H9 (cell line): ENCODE measurements at regions not wholly inside any gene's neighbourhood (a gene's known extent, or its start where the extent isn't known, plus 50 kb on each side); places are given as distances from the start of the nearest gene placed in this dataset.

Source experiments
- DNase-seq: peaks from one replicate; pipeline ENCODE4 v3.0.0-alpha.2; 2017
- H2AFZ ChIP-seq: one replicate; pipeline ENCODE4 v1.6.1; 2013; ENCODE audit warnings: mild to moderate bottlenecking, low read length, control low read depth, moderate library complexity
- H2AK5ac ChIP-seq: 2 replicates; pipeline ENCODE4 v1.6.1; 2013; ENCODE audit warnings: low read length, control low read depth, mixed read lengths; ENCODE audit not compliant: insufficient read length
- H2BK120ac ChIP-seq: one replicate; pipeline ENCODE4 v1.6.1; 2013; ENCODE audit warnings: low read depth, mild to moderate bottlenecking, low read length, control low read depth, inconsistent platforms; ENCODE audit not compliant: poor library complexity, severe bottlenecking
- H2BK12ac ChIP-seq: 2 replicates; pipeline ENCODE4 v1.6.1; 2013; ENCODE audit warnings: low read length, control low read depth, mixed read lengths, low read depth; ENCODE audit not compliant: insufficient read length
- H2BK15ac ChIP-seq: 2 replicates; pipeline ENCODE4 v1.6.1; 2013; ENCODE audit warnings: low read depth, low read length, control low read depth
- H2BK20ac ChIP-seq: one replicate; pipeline ENCODE4 v1.6.1; 2013; ENCODE audit warnings: low read depth, mild to moderate bottlenecking, low read length, control low read depth, inconsistent platforms; ENCODE audit not compliant: poor library complexity, severe bottlenecking
- H2BK5ac ChIP-seq: 2 replicates; pipeline ENCODE4 v1.6.1; 2013; ENCODE audit warnings: low read length, control low read depth, mixed read lengths; ENCODE audit not compliant: insufficient read length
- H3K14ac ChIP-seq: 2 replicates; pipeline ENCODE4 v1.6.1; 2013; ENCODE audit warnings: low read length, control low read depth; ENCODE audit not compliant: insufficient read depth
- H3K18ac ChIP-seq: 2 replicates; pipeline ENCODE4 v1.6.1; 2013; ENCODE audit warnings: low read depth, mild to moderate bottlenecking, mixed read lengths, low read length, control low read depth; ENCODE audit not compliant: insufficient read length
- H3K23ac ChIP-seq: 2 replicates; pipeline ENCODE4 v1.6.1; 2013; ENCODE audit warnings: low read length, control low read depth, mixed read lengths, low read depth; ENCODE audit not compliant: insufficient read length
- H3K23me2 ChIP-seq: 2 replicates; pipeline ENCODE4 v1.6.1; 2013; ENCODE audit warnings: low read depth, mild to moderate bottlenecking, mixed read lengths, low read length, control low read depth; ENCODE audit not compliant: insufficient read length, poor library complexity, severe bottlenecking
- H3K27ac ChIP-seq: 2 replicates; pipeline ENCODE4 v1.5.1; 2013; ENCODE audit warnings: low read length, control low read depth, mixed read lengths, low read depth; ENCODE audit not compliant: insufficient read length
- H3K27me3 ChIP-seq: 2 replicates; pipeline ENCODE4 v1.6.1; 2013; ENCODE audit warnings: low read length, control low read depth, inconsistent platforms; ENCODE audit not compliant: insufficient read depth
- H3K4ac ChIP-seq: 2 replicates; pipeline ENCODE4 v1.6.1; 2013; ENCODE audit warnings: low read depth, mild to moderate bottlenecking, control low read depth, inconsistent platforms, low read length, moderate library complexity
- H3K4me1 ChIP-seq: 2 replicates; pipeline ENCODE4 v1.6.1; 2013; ENCODE audit warnings: low read length, control low read depth, inconsistent platforms; ENCODE audit not compliant: insufficient read depth
- H3K4me2 ChIP-seq: 2 replicates; pipeline ENCODE4 v1.6.1; 2013; ENCODE audit warnings: low read length, control low read depth, mixed read lengths; ENCODE audit not compliant: insufficient read length, insufficient read depth
- H3K56ac ChIP-seq: 2 replicates; pipeline ENCODE4 v1.6.1; 2013; ENCODE audit warnings: low read depth, mild to moderate bottlenecking, mixed read lengths, low read length, control low read depth; ENCODE audit not compliant: insufficient read length
- H3K79me1 ChIP-seq: 2 replicates; pipeline ENCODE4 v1.6.1; 2013; ENCODE audit warnings: low read depth, mild to moderate bottlenecking, moderate library complexity, low read length, control low read depth, inconsistent platforms; ENCODE audit not compliant: insufficient read depth, poor library complexity, severe bottlenecking
- H3K79me2 ChIP-seq: 2 replicates; pipeline ENCODE4 v1.6.1; 2013; ENCODE audit warnings: low read length, control low read depth, inconsistent platforms; ENCODE audit not compliant: insufficient read depth
- H3K9ac ChIP-seq: 2 replicates; pipeline ENCODE4 v1.6.1; 2013; ENCODE audit warnings: low read length, control low read depth, mixed read lengths; ENCODE audit not compliant: insufficient read length; ENCODE audit errors: extremely low read depth
- H3K9me3 ChIP-seq: one replicate; pipeline ENCODE4 v1.6.1; 2013; ENCODE audit warnings: low read depth, low read length, inconsistent platforms; ENCODE audit not compliant: control insufficient read depth
- H3T11ph ChIP-seq: one replicate; pipeline ENCODE4 v1.6.1; 2013; ENCODE audit warnings: mild to moderate bottlenecking, low read length, control low read depth, inconsistent platforms
- H4K20me1 ChIP-seq: one replicate; pipeline ENCODE4 v1.6.1; 2013; ENCODE audit not compliant: control insufficient read depth, insufficient read length, insufficient read depth
- H4K5ac ChIP-seq: 2 replicates; pipeline ENCODE4 v1.6.1; 2013; ENCODE audit warnings: low read depth, mild to moderate bottlenecking, mixed read lengths, low read length, control low read depth; ENCODE audit not compliant: insufficient read length
- H4K8ac ChIP-seq: replicated peaks from 2 replicates; pipeline ENCODE4 v1.6.1; 2013; ENCODE audit warnings: low read length, control low read depth, mixed read lengths, low read depth; ENCODE audit not compliant: insufficient read length
- H4K91ac ChIP-seq: 2 replicates; pipeline ENCODE4 v1.6.1; 2013; ENCODE audit warnings: low read depth, mild to moderate bottlenecking, moderate library complexity, mixed read lengths, low read length, control low read depth; ENCODE audit not compliant: insufficient read length
- H3K27ac Mint-ChIP-seq, 3 experiments: 2 replicates in 2 of 3; 3 replicates in 1 of 3; pipeline ENCODE4 v1.8.0; 2020 to 2021; ENCODE audit warnings: mixed read lengths in 3 of 3, mild to moderate bottlenecking in 1 of 3, moderate library complexity in 1 of 3
- H3K27me3 Mint-ChIP-seq: 2 replicates; pipeline ENCODE4 v1.8.0; 2021; ENCODE audit warnings: low read depth, mild to moderate bottlenecking, moderate library complexity, mixed read lengths
- H3K36me3 Mint-ChIP-seq, 3 experiments: 2 replicates in 2 of 3; 3 replicates in 1 of 3; pipeline ENCODE4 v1.8.0; 2020 to 2021; ENCODE audit warnings: low read depth in 3 of 3, mixed read lengths in 3 of 3; ENCODE audit not compliant: insufficient read depth in 1 of 3
- H3K4me1 Mint-ChIP-seq, 2 experiments: 2 replicates each; pipeline ENCODE4 v1.8.0; 2020; ENCODE audit warnings: mixed read lengths in 2 of 2
- H3K4me3 Mint-ChIP-seq, 2 experiments: 2 replicates in 1 of 2; 3 replicates in 1 of 2; pipeline ENCODE4 v1.8.0; 2020 to 2021; ENCODE audit warnings: mild to moderate bottlenecking in 2 of 2, mixed read lengths in 2 of 2, moderate library complexity in 1 of 2
- H3K9me3 Mint-ChIP-seq, 2 experiments: 2 replicates in 1 of 2; 3 replicates in 1 of 2; pipeline ENCODE4 v1.8.0; 2020; ENCODE audit warnings: mild to moderate bottlenecking in 2 of 2, mixed read lengths in 2 of 2, moderate library complexity in 1 of 2
- WGBS: extraction: QIAGEN DNeasy Blood & Tissue Kit; methylation state at CpG from one replicate; pipeline ENCODE4 v1.1.7; 2013; ENCODE audit warnings: missing lambda C conversion rate, low lambda C conversion rate, mixed read lengths; ENCODE audit not compliant: insufficient read length; ENCODE audit errors: extremely low coverage; 5-methylcytosine and 5-hydroxymethylcytosine counted together
- TF ChIP-seq, protein P1 (sequence below): fragments of 200-600 bp; sonication (generic); conservative IDR thresholded peaks from 3 replicates; pipeline ENCODE4 v1.8.0; 2021; ENCODE audit warnings: antibody characterized with exemption, mild to moderate bottlenecking

DNA sequence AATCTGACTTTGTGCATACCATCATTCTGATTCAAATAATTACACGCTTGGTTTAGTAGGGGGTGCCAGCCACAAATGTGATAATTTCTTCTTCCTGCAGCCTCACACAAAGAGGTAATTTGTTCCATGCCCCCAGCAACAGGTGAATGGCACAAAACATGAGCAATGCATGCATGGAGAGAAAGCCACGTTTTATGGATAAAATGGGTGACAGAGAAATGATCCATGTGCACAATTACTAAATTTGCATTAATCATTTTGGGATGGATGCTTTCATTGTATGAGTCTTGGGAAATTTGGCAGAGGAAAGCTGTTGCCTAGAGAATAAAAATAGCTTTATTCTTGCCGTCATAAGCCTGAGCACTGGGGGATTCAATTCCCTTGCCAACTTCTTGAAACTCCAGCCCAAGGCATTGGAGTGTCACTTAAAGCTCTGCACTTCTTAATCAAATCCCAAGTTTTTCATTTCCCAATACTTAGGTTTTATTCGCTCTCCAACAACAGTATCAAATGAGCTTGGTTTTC lies 411.6 kb downstream of the GBE1 start:
- H3K56ac ChIP-seq: no peak overlapping the region
- H2BK12ac ChIP-seq: no peak overlapping the region
- TF ChIP-seq, protein P1, sequence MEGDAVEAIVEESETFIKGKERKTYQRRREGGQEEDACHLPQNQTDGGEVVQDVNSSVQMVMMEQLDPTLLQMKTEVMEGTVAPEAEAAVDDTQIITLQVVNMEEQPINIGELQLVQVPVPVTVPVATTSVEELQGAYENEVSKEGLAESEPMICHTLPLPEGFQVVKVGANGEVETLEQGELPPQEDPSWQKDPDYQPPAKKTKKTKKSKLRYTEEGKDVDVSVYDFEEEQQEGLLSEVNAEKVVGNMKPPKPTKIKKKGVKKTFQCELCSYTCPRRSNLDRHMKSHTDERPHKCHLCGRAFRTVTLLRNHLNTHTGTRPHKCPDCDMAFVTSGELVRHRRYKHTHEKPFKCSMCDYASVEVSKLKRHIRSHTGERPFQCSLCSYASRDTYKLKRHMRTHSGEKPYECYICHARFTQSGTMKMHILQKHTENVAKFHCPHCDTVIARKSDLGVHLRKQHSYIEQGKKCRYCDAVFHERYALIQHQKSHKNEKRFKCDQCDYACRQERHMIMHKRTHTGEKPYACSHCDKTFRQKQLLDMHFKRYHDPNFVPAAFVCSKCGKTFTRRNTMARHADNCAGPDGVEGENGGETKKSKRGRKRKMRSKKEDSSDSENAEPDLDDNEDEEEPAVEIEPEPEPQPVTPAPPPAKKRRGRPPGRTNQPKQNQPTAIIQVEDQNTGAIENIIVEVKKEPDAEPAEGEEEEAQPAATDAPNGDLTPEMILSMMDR: no peak
- H3K23ac ChIP-seq: no peak overlapping the region
- no peak overlapping the region for H3K4me3 Mint-ChIP-seq
- no peaks in the 10 kb centered on the region for H3K9me3 ChIP-seq
- no peak overlapping the region for H2AFZ ChIP-seq
- H3K4me1 ChIP-seq: no peaks in the 10 kb centered on the region
- no peak overlapping the region for H2AK5ac ChIP-seq
- no peak overlapping the region for H2BK20ac ChIP-seq
- no peaks in the 10 kb centered on the region for H4K20me1 ChIP-seq
- H3K27ac Mint-ChIP-seq: no peak overlapping the region
- H4K8ac ChIP-seq: no peak overlapping the region
- no peak overlapping the region for H3K18ac ChIP-seq
- no CpG with 5 or more reads among the region's 4 CpGs for WGBS
- H3K14ac ChIP-seq: no peak overlapping the region
- H3K27me3 ChIP-seq: no peaks in the 10 kb centered on the region
- no peaks in the 10 kb centered on the region for H3K36me3 Mint-ChIP-seq
- H3K4me2 ChIP-seq: no peak overlapping the region
- H3K23me2 ChIP-seq: no peaks in the 10 kb centered on the region
- no peaks in the 10 kb centered on the region for H3K27me3 Mint-ChIP-seq
- H3K79me1 ChIP-seq: no peaks in the 10 kb centered on the region
- H3K4ac ChIP-seq: no peak overlapping the region
- no peak overlapping the region for H3K9ac ChIP-seq
- no peak overlapping the region for H3K27ac ChIP-seq
- DNase-seq: no peak
- no peak overlapping the region for H4K91ac ChIP-seq
- no peaks in the 10 kb centered on the region for H3K9me3 Mint-ChIP-seq
- H2BK5ac ChIP-seq: no peak overlapping the region
- H3K4me1 Mint-ChIP-seq: no peaks in the 10 kb centered on the region
- no peaks in the 10 kb centered on the region for H3K79me2 ChIP-seq
- no peak overlapping the region for H2BK15ac ChIP-seq
- H2BK120ac ChIP-seq: no peak overlapping the region
- H4K5ac ChIP-seq: no peak overlapping the region
- no peak overlapping the region for H3T11ph ChIP-seq
